Kidney epithelial cell (primary cell): ENCODE measurements at regions not wholly inside any gene's neighbourhood (a gene's known extent, or its start where the extent isn't known, plus 50 kb on each side); places are given as distances from the start of the nearest gene placed in this dataset.

Experiments
- DNase-seq: peaks from one replicate; pipeline ENCODE4 v3.0.0-alpha.2; 2010; ENCODE audit warnings: low read depth
- H3K27me3 ChIP-seq: 2 replicates; pipeline ENCODE4 v1.6.0; 2011; ENCODE audit warnings: low read length; ENCODE audit not compliant: control insufficient read depth, insufficient read depth
- H3K36me3 ChIP-seq: 2 replicates; pipeline ENCODE4 v1.5.1; 2011; ENCODE audit warnings: low read length; ENCODE audit not compliant: control insufficient read depth, insufficient read depth
- H3K4me3 ChIP-seq: 2 replicates; pipeline ENCODE4 v1.5.1; 2011; ENCODE audit warnings: low read depth, mild to moderate bottlenecking, control low read depth, low read length
- TF ChIP-seq, protein P1 (sequence below): IDR thresholded peaks from 2 replicates; pipeline ENCODE4 v1.5.1; 2011; ENCODE audit warnings: mild to moderate bottlenecking, moderate library complexity, low read length, control low read depth, inconsistent platforms; ENCODE audit not compliant: insufficient read depth, poor library complexity, severe bottlenecking

DNA sequence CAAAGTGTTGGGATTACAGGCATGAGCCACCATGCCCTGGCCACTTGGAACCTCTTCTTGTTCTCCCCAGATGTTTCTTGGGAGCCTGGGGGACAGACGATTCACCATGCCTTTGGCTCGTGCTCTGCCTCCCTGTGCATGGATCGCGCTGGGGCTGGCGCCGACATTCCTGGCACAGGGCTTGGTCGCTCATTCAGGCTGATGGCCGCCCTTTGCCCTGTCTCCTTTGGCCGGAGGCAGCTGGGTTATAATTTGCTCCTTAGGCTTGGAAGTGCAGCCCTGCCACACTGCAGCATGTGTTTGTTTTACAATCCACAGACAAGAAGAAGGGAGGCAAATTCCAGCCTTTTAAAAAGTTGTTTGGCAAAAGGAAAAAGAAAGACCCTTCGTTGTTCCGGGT lies 115.3 kb downstream of the AASDH start:
- TF ChIP-seq, protein P1, sequence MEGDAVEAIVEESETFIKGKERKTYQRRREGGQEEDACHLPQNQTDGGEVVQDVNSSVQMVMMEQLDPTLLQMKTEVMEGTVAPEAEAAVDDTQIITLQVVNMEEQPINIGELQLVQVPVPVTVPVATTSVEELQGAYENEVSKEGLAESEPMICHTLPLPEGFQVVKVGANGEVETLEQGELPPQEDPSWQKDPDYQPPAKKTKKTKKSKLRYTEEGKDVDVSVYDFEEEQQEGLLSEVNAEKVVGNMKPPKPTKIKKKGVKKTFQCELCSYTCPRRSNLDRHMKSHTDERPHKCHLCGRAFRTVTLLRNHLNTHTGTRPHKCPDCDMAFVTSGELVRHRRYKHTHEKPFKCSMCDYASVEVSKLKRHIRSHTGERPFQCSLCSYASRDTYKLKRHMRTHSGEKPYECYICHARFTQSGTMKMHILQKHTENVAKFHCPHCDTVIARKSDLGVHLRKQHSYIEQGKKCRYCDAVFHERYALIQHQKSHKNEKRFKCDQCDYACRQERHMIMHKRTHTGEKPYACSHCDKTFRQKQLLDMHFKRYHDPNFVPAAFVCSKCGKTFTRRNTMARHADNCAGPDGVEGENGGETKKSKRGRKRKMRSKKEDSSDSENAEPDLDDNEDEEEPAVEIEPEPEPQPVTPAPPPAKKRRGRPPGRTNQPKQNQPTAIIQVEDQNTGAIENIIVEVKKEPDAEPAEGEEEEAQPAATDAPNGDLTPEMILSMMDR: no peak

DNA sequence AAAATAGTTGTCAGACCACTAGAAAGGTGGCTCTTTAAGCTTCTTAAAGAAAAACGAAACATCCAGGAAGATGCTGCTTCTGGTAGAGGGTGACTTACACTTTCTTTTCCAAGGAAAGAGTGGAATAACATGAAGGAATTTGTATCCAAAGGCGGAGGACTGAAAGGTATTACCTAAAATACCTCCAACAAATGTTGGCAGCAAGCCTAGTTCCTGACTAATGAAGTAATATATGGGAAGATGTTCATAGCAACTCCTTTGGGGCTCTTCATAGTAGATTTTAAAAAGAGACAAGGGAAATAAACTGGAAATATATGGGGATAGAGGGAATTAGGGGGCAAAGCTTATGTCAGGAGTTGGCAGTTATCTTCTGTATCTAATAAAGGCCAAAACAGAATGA lies 116.2 kb downstream of the AASDH start:
- DNase-seq: no peak
- Histone ChIP-seq H3K36me3 (no peaks in the 10 kb centered on the region), H3K27me3 (no peaks in the 10 kb centered on the region), H3K4me3 (no peak overlapping the region)
- TF ChIP-seq, protein P1: no peak

More for the DNA sequence above, 115.3 kb downstream of the AASDH start:
- Histone ChIP-seq H3K4me3 (no peak overlapping the region), H3K27me3 (no peaks in the 10 kb centered on the region), H3K36me3 (no peaks in the 10 kb centered on the region)
- no peak for DNase-seq

DNA sequence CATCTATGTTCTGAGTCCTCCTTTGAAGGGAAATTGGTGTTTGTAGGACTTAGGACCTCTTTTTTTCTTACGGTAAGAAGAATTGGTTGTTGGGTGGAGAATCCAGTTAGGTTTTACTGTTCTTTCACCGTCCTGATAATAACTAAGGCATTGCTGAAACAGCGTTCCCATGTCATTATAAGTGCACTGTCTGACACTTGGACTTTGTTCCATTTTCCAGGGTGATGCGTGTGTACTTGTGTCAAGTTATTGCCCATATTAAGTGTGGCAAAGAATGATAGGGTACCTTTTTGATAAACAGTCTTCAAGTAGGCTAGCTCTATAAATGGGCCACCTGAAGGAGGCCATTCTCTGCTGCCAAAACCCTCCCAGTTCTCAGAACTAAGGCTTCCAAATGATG lies 119.7 kb downstream of the AASDH start:
- Histone ChIP-seq H3K36me3 (no peaks in the 10 kb centered on the region), H3K4me3 (no peak overlapping the region), H3K27me3 (no peaks in the 10 kb centered on the region)
- TF ChIP-seq, protein P1: no peak
- no peak for DNase-seq

DNA sequence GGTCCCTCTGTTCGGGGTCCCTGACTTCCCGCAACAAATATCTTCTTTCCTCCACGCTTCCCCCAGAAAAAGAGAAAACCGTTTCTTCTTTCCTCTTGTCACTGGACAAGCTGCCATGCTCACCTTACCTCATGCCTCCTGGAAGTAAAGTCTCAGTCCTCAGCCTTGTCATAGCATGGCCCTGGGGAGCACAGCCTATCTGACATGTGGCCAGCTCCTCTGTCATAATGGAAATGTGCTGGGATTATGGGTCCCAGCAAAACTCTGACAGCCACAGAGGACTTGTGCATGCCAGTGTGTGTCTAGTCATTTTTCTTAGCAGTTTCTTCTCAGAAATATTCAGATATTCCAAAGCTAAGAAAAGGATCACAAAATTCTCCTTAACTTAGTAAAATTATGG lies 122.4 kb downstream of the AASDH start:
- Histone ChIP-seq H3K36me3 (no peaks in the 10 kb centered on the region), H3K27me3 (no peaks in the 10 kb centered on the region), H3K4me3 (no peak overlapping the region)
- TF ChIP-seq, protein P1: no peak
- no peak for DNase-seq

DNA sequence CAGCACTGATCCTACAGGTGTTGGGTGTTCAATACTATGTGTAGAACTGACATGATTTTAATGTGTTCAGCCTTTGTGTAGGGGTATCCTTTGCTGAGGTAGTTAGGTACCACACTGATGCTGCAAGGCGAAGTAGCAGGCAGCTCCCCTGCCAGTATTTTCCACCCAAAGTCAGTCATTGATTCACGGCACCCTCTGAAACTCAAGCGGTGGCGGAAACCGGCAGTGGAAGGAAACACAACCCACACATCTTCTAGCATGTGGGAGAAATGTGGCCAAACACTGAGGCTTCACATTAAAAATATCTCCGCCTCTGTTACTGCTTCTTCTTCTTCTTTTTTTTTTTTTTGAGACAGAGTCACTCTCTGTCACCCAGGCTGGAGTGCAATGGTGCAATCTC lies 126.3 kb downstream of the AASDH start:
- no peak for DNase-seq
- Histone ChIP-seq H3K36me3 (no peaks in the 10 kb centered on the region), H3K4me3 (no peak overlapping the region), H3K27me3 (no peaks in the 10 kb centered on the region)
- TF ChIP-seq, protein P1: no peak

DNA sequence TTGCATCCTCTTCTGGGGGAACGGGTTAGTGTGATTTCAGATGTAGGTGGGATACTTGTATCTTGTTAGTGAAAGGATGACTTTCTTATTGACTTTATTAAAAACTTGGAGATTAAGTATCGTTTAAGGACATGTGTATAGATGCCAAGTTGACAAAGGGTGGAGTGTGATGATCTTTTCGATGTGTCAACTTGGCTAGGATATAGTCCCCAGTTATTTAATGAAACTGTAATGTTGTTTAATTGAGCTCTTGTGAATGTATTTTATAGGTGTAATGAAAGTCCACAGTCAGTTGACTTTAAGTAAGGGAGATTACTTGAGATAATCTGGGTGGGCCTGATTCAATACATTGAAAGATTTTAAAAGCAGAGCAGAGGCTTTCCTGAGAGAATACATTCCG lies 127.0 kb downstream of the AASDH start:
- DNase-seq: no peak
- H3K27me3 ChIP-seq: no peaks in the 10 kb centered on the region
- TF ChIP-seq, protein P1: no peak
- no peak overlapping the region for H3K4me3 ChIP-seq
- H3K36me3 ChIP-seq: no peaks in the 10 kb centered on the region
